PC-9 (cell line): ENCODE measurements at regions not wholly inside any gene's neighbourhood (a gene's known extent, or its start where the extent isn't known, plus 50 kb on each side); places are given as distances from the start of the nearest gene placed in this dataset.

Experiments used
- BruUV-seq: library from RNA; stranded (reverse); fragments of 400-500 nt; replicated peaks from 2 replicates; lab custom pipeline; 2021; lab: Mats Ljungman, UMichigan
- CTCF ChIA-PET: fragments of 300-600 bp; sonication (Branson Sonifier 250); formaldehyde crosslinking; loops from one replicate; lab custom pipeline; 2022; ENCODE audit warnings: antibody characterized with exemption; lab: Charles Lee
- POLR2A ChIA-PET: fragments of 300-600 bp; sonication (Branson Sonifier 250); formaldehyde crosslinking; loops from one replicate; lab custom pipeline; 2022; ENCODE audit warnings: antibody characterized with exemption; ENCODE audit not compliant: unreplicated experiment; lab: Charles Lee
- DNase-seq, 2 experiments: peaks; one replicate each; pipeline versions ENCODE4 v3.0.0 to v3.0.0-alpha.2; 2015 to 2022; ENCODE audit warnings: mixed read lengths in 1 of 2
- H2AFZ ChIP-seq: fragments of 200-600 bp; sonication (generic); 2 replicates; pipeline ENCODE4 v1.8.1; 2017; ENCODE audit warnings: antibody characterized with exemption
- H3F3A ChIP-seq: fragments of 200-600 bp; sonication (generic); 2 replicates; pipeline ENCODE4 v1.8.1; 2017; ENCODE audit warnings: antibody characterized with exemption, mild to moderate bottlenecking, low read depth; ENCODE audit not compliant: insufficient read depth
- H3K27ac ChIP-seq: fragments of 200-600 bp; sonication (generic); 2 replicates; pipeline ENCODE4 v1.6.1; 2016; ENCODE audit warnings: mixed run types
- H3K27me3 ChIP-seq: fragments of 200-600 bp; sonication (generic); 2 replicates; pipeline ENCODE4 v1.6.1; 2016; ENCODE audit warnings: low read depth, mixed run types; ENCODE audit not compliant: insufficient read depth
- H3K36me3 ChIP-seq: fragments of 200-600 bp; sonication (generic); 2 replicates; pipeline ENCODE4 v1.6.1; 2016; ENCODE audit warnings: low read depth, mixed run types
- H3K4me1 ChIP-seq: fragments of 200-600 bp; sonication (generic); replicated peaks from 2 replicates; pipeline ENCODE4 v1.6.1; 2016; ENCODE audit warnings: mixed run types; ENCODE audit not compliant: insufficient read depth
- H3K4me2 ChIP-seq: fragments of 200-600 bp; sonication (generic); 2 replicates; pipeline ENCODE4 v1.6.1; 2017; ENCODE audit warnings: mixed run types
- H3K4me3 ChIP-seq: fragments of 200-600 bp; sonication (generic); 2 replicates; pipeline ENCODE4 v1.6.1; 2016; ENCODE audit warnings: mixed run types
- H3K79me2 ChIP-seq: fragments of 200-600 bp; sonication (generic); 2 replicates; pipeline ENCODE4 v1.6.1; 2017; ENCODE audit warnings: low read depth, mixed run types
- H3K9me2 ChIP-seq: fragments of 200-600 bp; sonication (generic); 2 replicates; pipeline ENCODE4 v1.8.1; 2017; ENCODE audit warnings: mild to moderate bottlenecking; ENCODE audit not compliant: insufficient read depth
- H3K9me3 ChIP-seq: fragments of 200-600 bp; sonication (generic); 2 replicates; pipeline ENCODE4 v1.8.1; 2016; ENCODE audit warnings: low read depth; ENCODE audit not compliant: insufficient read depth
- H4K20me1 ChIP-seq: fragments of 200-600 bp; sonication (generic); 2 replicates; pipeline ENCODE4 v1.8.1; 2017; ENCODE audit not compliant: insufficient read depth
- CTCF ChIP-seq: fragments of 200-600 bp; sonication (generic); conservative IDR thresholded peaks from 2 replicates; pipeline ENCODE4 v1.6.1; 2017; ENCODE audit warnings: mixed run types, antibody characterized with exemption, mild to moderate bottlenecking, moderate library complexity
- EZH2 ChIP-seq: fragments of 200-600 bp; sonication (generic); IDR thresholded peaks from 2 replicates; pipeline ENCODE4 v1.8.0; 2017; ENCODE audit warnings: antibody characterized with exemption, low read depth
- intact Hi-C: fragments of 100-400 bp; cut with micrococcal nuclease; formaldehyde crosslinking; loops from one replicate; pipeline ENCODE4 v1.10.0; 2022; ENCODE audit not compliant: unreplicated experiment

- Histone ChIP-seq H3K4me3 (no peak overlapping the region), H3K27ac (no peak overlapping the region), H3K9me3 (no peaks in the 10 kb centered on the region), H3K9me2 (no peaks in the 10 kb centered on the region), H3K4me2 (no peak overlapping the region), H4K20me1 (no peaks in the 10 kb centered on the region), H3K36me3 (no peaks in the 10 kb centered on the region), H3K79me2 (no peaks in the 10 kb centered on the region), H3K27me3 (no peaks in the 10 kb centered on the region), H3F3A (no peaks in the 10 kb centered on the region), H2AFZ (no peak overlapping the region), H3K4me1 (peaks cover 5% of the 10 kb centered on the region; the same call in 1 of the 2 replicates)
- no peak for DNase-seq
- POLR2A ChIA-PET: no interaction called here
- TF ChIP-seq CTCF (no peak), EZH2 (no peak)
- BruUV-seq: no TSS peak
- intact Hi-C loops: no loop called here
- CTCF ChIA-PET: no interaction called here
These were observed 95.8 kb upstream of the EGFL6 start for GRCh38 chrX:13473442-13474163.

- Histone ChIP-seq H3K36me3 (no peaks in the 10 kb centered on the region), H3K9me3 (no peaks in the 10 kb centered on the region), H3F3A (no peaks in the 10 kb centered on the region), H3K9me2 (no peaks in the 10 kb centered on the region), H3K27me3 (no peaks in the 10 kb centered on the region), H4K20me1 (no peaks in the 10 kb centered on the region), H3K4me2 (no peak overlapping the region), H3K4me3 (no peak overlapping the region), H2AFZ (no peak overlapping the region), H3K79me2 (no peaks in the 10 kb centered on the region), H3K27ac (no peak overlapping the region), H3K4me1 (peaks cover 5% of the 10 kb centered on the region; the same call in 1 of the 2 replicates)
- DNase-seq: no peak
- TF ChIP-seq CTCF (no peak), EZH2 (no peak)
- ChIA-PET POLR2A (no interaction called here), CTCF (no interaction called here)
- intact Hi-C loops: no loop called here
- no TSS peak for BruUV-seq
These were observed 96.4 kb upstream of the EGFL6 start for GRCh38 chrX:13472975-13473374.

GRCh38 chrX:13471269-13471668 lies 98.1 kb upstream of the EGFL6 start:
- no peak overlapping the region for H3K4me3 ChIP-seq
- no TSS peak for BruUV-seq
- no peaks in the 10 kb centered on the region for H3K36me3 ChIP-seq
- no peaks in the 10 kb centered on the region for H3K9me3 ChIP-seq
- H4K20me1 ChIP-seq: no peaks in the 10 kb centered on the region
- no peak overlapping the region for H3K27ac ChIP-seq
- no peaks in the 10 kb centered on the region for H3F3A ChIP-seq
- H3K9me2 ChIP-seq: no peaks in the 10 kb centered on the region
- H2AFZ ChIP-seq: no peak overlapping the region
- TF ChIP-seq CTCF: no peak
- no peak for TF ChIP-seq EZH2
- H3K79me2 ChIP-seq: no peaks in the 10 kb centered on the region
- no peaks in the 10 kb centered on the region for H3K27me3 ChIP-seq
- ChIA-PET CTCF (no interaction called here), POLR2A (no interaction called here)
- peaks cover 5% of the 10 kb centered on the region; the same call in 1 of the 2 replicates for H3K4me1 ChIP-seq
- no peak overlapping the region for H3K4me2 ChIP-seq
- no peak for DNase-seq
- intact Hi-C loops: no loop called here
